ACHN (cell line): ENCODE measurements at regions not wholly inside any gene's neighbourhood (a gene's known extent, or its start where the extent isn't known, plus 50 kb on each side); places are given as distances from the start of the nearest gene placed in this dataset.

ENCODE experiments used
- DNase-seq: peaks from one replicate; pipeline ENCODE4 v3.0.0-alpha.2; 2015
- in situ Hi-C: cut with HindIII; loops from 2 replicates; pipeline ENCODE4 v1.10.0; 2017; ENCODE audit warnings: low sequenced_read_pairs, low pct_ligation_motif_present, low pct_unique_long_range_greater_than_20kb

GRCh38 chr3:77825001-77825827 is 785.3 kb downstream of the ROBO2 start:
- in situ Hi-C loops, result no loop called here

DNA sequence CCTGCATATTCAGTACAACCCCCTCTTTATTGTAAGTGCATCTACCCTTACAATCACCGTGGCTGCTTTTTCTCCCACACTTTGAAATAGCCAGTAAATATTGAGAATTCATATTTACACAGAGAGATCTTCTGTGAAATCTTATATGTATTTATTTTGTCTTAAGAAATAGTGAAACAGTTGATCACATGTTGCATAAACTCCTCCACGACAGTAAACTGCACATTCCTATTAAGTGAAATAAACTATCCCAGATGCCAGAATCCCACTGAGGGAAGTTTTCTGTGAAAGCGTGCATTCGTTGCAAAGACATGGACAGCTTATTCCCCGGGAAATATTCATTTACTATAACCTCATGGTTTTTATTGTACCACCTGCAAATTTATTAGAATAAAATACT is 796.0 kb downstream of the ROBO2 start:
- DNase-seq, result no peak
- in situ Hi-C loops, result no loop called here

More at GRCh38 chr3:77825001-77825827, 785.3 kb downstream of the ROBO2 start:
- DNase-seq, result peak; percentile 92

DNA sequence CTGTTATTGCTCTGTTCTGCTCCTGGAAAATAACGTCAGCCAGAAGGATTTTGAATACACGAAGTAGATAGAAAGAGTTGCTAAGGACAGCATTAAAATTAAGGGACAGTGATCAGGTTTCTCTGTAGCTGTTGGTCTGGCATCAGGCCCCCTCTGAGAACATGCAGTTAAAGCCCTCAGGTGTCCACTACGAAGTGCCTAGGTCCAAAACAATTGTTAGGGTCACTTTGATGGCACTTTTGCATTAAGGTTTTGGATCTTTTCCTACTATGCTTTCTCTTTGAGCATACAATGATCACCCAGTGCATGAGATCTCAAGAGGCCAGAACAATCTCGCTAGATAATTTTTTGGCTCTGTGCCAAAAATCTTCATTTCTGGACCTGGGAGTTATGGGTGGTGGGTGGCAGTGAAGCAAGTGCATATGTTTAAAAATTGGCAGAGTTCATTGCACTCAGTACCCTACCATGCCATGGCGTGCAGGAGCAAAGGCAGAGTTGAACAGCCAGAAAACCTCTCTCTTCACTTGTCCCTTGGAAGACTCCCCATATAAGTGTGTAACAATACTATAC is 797.6 kb downstream of the ROBO2 start:
- no peak for DNase-seq
- in situ Hi-C loops, result no loop called here

GRCh38 chr3:77859156-77859555 is 819.3 kb downstream of the ROBO2 start:
- in situ Hi-C loops, result no loop called here
- DNase-seq, result no peak

DNA sequence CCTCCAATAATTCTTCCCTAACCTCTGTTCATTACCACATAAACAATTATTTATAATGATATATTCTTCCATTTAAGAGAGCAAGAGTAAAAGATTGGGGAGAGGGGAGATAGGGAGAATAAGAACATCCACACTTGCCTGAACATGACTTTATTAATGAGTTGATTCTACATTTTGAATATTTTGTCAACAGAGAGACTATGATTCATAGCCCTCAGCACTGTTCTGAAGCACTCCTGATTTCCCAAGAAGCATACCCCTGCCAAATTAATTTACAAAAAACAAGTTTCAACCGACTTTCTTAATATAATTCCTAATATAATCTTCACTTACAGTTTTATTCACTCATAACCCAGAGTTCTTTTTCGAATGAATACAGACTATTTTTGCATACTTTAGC is 828.8 kb downstream of the ROBO2 start:
- DNase-seq, result no peak
- in situ Hi-C loops, result no loop called here

DNA sequence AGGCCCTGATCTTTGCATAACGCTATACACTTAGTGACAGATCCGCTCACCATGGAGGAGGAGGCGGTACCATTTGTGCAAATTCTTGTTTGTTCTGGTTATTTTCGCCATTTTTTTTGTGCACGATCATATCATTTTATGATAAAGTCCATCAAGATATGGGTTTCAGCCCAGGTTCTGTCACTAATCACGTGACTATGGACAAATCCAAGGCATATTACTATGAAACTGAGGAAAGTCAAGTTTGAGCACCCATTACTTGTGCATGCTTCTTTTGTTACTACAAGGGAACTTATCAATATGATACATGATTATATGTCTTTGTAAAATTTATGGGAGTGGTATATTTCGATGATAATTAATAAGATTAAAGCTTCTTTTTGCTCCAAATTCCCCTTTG is 829.5 kb downstream of the ROBO2 start:
- in situ Hi-C loops, result no loop called here
- DNase-seq, result no peak

DNA sequence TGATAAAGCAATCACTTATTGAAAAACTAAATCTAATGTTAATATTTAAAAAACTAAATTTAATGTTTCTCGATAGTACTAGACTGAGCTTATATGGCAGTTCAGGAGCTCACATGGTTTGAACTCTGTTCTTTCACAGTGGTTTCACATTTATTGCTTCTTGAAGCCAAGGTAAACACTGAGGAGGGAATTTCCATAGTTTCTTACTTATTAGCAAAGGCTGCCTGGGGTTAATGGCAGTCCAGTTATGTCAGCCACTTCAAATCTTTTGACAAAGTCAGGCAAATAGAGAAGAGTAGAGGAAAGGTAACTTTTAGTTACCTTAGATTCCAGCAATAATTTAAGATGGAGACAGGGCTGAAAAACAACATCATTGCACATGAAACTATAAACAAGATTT is 831.5 kb downstream of the ROBO2 start:
- in situ Hi-C loops, result no loop called here
- no peak for DNase-seq

- in situ Hi-C loops, result no loop called here
- DNase-seq, result no peak
Observed at GRCh38 chr3:77873598-77873997, 833.7 kb downstream of the ROBO2 start.

GRCh38 chr3:77885381-77885780 is 845.5 kb downstream of the ROBO2 start:
- DNase-seq, result no peak
- in situ Hi-C loops, result no loop called here

- in situ Hi-C loops, result no loop called here
- no peak for DNase-seq
Observed at GRCh38 chr3:77887611-77888010, 847.7 kb downstream of the ROBO2 start.

DNA sequence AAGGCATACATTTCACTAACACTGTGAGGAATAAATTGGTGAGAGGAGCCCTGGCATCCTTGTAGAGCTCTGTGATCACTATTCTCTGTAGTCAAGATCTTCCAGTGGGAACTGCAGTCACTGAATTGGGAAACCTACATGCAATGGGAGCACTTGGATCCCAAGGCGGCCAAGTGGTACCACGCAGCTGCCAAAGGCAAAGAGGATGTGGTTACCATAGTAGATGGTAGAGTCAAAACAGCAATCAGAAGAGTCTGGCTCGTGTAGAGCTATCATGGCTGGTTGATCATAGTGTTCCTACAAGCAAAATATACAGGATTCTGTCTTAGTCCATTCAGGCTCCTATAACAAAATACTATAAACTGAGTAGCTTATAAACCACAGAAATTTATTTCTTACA is 849.7 kb downstream of the ROBO2 start:
- DNase-seq, result no peak
- in situ Hi-C loops, result no loop called here

- in situ Hi-C loops, result no loop called here
- no peak for DNase-seq
Observed at GRCh38 chr3:77898621-77899020, 858.7 kb downstream of the ROBO2 start.

DNA sequence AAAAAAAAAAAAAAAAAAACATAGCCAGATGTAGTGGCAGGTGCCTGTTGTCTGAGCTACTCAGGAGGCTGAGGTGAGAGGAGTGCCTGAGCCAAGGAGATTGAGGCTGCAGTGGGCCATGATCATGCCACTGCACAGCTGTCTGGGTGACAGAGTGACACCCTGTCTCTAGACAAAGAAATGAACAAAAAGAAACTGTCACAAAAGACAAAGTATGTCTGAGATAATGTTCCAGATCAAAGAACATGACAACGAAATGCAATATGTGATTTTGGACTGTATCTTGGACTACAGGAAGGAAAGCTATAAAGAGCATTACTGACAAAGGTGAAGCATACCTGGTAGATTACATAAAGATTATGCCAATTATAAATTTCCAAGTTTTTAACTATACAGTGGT is 862.8 kb downstream of the ROBO2 start:
- in situ Hi-C loops, result no loop called here
- no peak for DNase-seq

GRCh38 chr3:77906102-77906709 is 866.3 kb downstream of the ROBO2 start:
- in situ Hi-C loops, result no loop called here
- no peak for DNase-seq

DNA sequence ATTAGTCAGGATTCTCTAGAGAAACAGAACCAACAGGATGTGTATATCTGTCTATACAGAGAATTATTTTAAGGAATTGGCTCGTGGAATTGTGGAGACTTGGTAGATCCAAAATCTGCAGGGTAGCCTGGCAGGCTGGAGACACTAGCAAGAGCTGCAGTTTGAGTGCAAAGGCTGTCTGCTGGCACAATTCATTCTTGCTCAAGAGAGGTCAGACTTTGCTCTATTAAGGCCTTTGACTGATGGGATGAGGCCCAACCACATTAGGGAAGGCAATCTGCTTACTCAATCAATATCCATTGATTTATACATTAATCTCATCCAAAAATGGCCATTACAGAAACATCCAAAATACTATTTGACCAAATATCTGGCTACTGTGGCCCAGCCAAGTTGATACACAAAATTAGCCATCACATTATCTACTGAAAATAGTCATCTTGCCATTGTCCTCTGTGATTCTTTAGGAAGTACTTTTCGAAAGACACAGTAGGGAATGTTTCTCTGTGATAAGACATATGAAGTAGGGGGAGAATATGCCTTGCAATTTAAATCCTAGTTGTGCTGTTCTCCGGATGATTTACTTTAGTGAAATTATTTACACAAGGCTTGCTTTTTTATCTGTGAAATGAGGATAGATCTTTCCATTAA is 873.8 kb downstream of the ROBO2 start:
- in situ Hi-C loops, result no loop called here
- no peak for DNase-seq

DNA sequence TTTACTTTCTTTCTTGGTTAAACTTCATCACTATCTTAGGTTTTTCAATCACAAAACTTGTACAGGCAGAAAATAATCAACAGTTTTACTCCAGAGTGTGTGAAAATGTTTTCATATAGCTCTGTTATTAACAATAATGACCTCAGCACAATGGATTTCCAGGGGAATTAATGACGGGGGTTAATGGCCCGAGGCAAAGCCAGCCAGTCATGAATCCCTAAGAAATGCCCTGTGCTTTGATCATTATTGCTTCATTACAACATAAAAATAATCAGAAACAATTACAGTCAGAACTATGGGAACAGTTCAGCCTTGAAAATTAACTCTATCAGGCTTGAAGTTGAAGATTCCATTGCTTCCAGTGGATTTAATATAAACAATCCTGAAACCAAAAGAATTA is 875.4 kb downstream of the ROBO2 start:
- DNase-seq, result no peak
- in situ Hi-C loops, result no loop called here

DNA sequence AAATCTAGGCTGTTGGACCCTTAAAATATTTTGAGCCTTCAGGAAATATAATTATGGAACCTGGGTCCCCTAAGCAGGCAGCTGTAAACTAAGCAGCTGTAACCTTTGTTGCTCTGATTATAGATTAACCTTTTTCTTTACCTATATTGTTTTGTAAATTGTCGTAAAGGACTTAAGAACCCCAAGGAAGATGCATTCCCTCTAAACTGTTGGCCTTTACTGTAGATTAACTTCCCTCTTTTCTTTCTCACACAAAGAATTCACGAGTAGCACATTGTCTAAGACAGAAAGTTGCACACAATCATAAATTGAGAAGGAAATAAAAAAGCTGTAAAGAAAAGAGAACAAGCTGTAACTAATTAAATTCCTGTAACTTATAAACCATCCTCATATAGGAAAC is 877.3 kb downstream of the ROBO2 start:
- in situ Hi-C loops, result no loop called here
- DNase-seq, result no peak

- DNase-seq, result no peak
- in situ Hi-C loops, result no loop called here
Observed at GRCh38 chr3:77919244-77919643, 879.3 kb downstream of the ROBO2 start.

DNA sequence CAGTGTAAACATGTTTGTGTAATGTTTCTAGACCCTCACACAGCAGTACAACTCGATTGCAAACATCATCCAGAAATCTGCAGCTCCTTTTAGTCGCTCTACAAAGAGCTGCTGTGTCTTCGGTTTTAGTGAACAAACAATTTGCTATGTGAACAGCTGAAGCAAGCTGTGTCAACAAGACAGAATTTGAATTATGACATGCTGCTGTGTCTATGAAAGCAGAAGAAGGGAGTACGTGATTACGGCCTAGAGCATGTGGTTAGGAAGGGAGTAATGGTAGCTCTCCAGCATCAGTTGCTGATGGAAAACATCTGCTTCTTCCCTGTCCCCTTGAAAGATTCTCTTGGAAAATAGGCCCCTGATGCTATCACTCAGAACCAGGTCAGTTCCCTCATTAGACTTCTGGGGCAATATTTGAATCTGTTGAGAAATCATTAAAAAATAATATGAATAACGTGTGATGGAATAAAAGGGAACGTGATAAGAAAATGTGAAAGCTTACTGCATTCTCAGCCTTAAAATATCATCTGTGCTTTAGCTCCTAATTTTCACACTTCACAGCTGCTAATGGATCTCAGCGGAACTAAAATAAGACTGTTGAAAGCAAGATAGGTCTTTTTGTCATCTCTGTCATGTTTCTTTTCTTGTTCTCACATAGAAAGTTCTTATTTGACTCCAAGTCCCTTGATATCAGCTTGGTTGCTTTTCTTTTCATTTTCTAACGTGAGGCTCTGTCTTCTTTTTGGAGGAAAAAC is 891.5 kb downstream of the ROBO2 start:
- DNase-seq, result no peak
- in situ Hi-C loops, result no loop called here
